ENCODE measurements at regions not wholly inside any gene's neighbourhood (a gene's known extent, or its start where the extent isn't known, plus 50 kb on each side); places are given as distances from the start of the nearest gene placed in this dataset.

- DNase-seq (ENCODE audit: low spot score) = no peak
Observed at GRCh38 chr3:72237679-72238009, 452.7 kb upstream of the PROK2 start.

- DNase-seq (ENCODE audit: low spot score) = no peak
Observed at GRCh38 chr3:72234391-72234790, 449.4 kb upstream of the PROK2 start.

- DNase-seq (ENCODE audit: low spot score) = no peak
Observed at GRCh38 chr3:72233571-72233970, 448.6 kb upstream of the PROK2 start.

- no peak for DNase-seq (ENCODE audit: low spot score)
Observed at GRCh38 chr3:72232777-72233176, 447.8 kb upstream of the PROK2 start.

GRCh38 chr3:72232331-72232730 is 447.4 kb upstream of the PROK2 start:
- DNase-seq (ENCODE audit: low spot score) = no peak

GRCh38 chr3:72231439-72232196 is 446.7 kb upstream of the PROK2 start:
- DNase-seq (ENCODE audit: low spot score) = no peak

GRCh38 chr3:72230774-72231379 is 445.9 kb upstream of the PROK2 start:
- DNase-seq (ENCODE audit: low spot score) = no peak

- no peak for DNase-seq (ENCODE audit: low spot score)
Observed at GRCh38 chr3:72229952-72230351, 445.0 kb upstream of the PROK2 start.

GRCh38 chr3:72227486-72228070 is 442.6 kb upstream of the PROK2 start:
- no peak for DNase-seq (ENCODE audit: low spot score)

- no peak for DNase-seq (ENCODE audit: low spot score)
Observed at GRCh38 chr3:72224804-72225509, 440.0 kb upstream of the PROK2 start.

- no peak for DNase-seq (ENCODE audit: low spot score)
Observed at GRCh38 chr3:72223628-72224027, 438.7 kb upstream of the PROK2 start.

- DNase-seq (ENCODE audit: low spot score) = no peak
Observed at GRCh38 chr3:72223116-72223515, 438.2 kb upstream of the PROK2 start.

- DNase-seq (ENCODE audit: low spot score) = no peak
Observed at GRCh38 chr3:72222410-72222809, 437.5 kb upstream of the PROK2 start.

GRCh38 chr3:72220946-72221345 is 436.0 kb upstream of the PROK2 start:
- DNase-seq (ENCODE audit: low spot score) = no peak

GRCh38 chr3:72219752-72220151 is 434.8 kb upstream of the PROK2 start:
- no peak for DNase-seq (ENCODE audit: low spot score)

GRCh38 chr3:72217570-72217969 is 432.6 kb upstream of the PROK2 start:
- no peak for DNase-seq (ENCODE audit: low spot score)

GRCh38 chr3:72214066-72214951 is 429.4 kb upstream of the PROK2 start:
- no peak for DNase-seq (ENCODE audit: low spot score)

- no peak for DNase-seq (ENCODE audit: low spot score)
Observed at GRCh38 chr3:72213296-72214065, 428.5 kb upstream of the PROK2 start.

GRCh38 chr3:72212396-72212795 is 427.4 kb upstream of the PROK2 start:
- no peak for DNase-seq (ENCODE audit: low spot score)

GRCh38 chr3:72210261-72210660 is 425.3 kb upstream of the PROK2 start:
- DNase-seq (ENCODE audit: low spot score) = no peak

- no peak for DNase-seq (ENCODE audit: low spot score)
Observed at GRCh38 chr3:72205297-72205826, 420.4 kb upstream of the PROK2 start.
